HL-60/S4 treated with retinoic acid at 250 ng/mL for 4 days and 3 days (cell line): ENCODE measurements at regions not wholly inside any gene's neighbourhood (a gene's known extent, or its start where the extent isn't known, plus 50 kb on each side); places are given as distances from the start of the nearest gene placed in this dataset.

ENCODE experiments used
- in situ Hi-C: fragments of 300-500 bp; cut with MboI; formaldehyde crosslinking; loops from 2 replicates; pipeline ENCODE4 v1.7.0; 2022; ENCODE audit warnings: low sequenced_read_pairs

- in situ Hi-C loops = no loop called here
Observed at GRCh38 chr21:16592381-16592780, 862.6 kb downstream of the USP25 start.

GRCh38 chr21:16594191-16594590 is 864.4 kb downstream of the USP25 start:
- in situ Hi-C loops = no loop called here

GRCh38 chr21:16596369-16596768 is 866.6 kb downstream of the USP25 start:
- in situ Hi-C loops = no loop called here

- in situ Hi-C loops = no loop called here
Observed at GRCh38 chr21:16597753-16598152, 868.0 kb downstream of the USP25 start.

GRCh38 chr21:16605597-16605996 is 875.8 kb downstream of the USP25 start:
- in situ Hi-C loops = no loop called here

- in situ Hi-C loops = no loop called here
Observed at GRCh38 chr21:16606271-16606670, 876.5 kb downstream of the USP25 start.

- in situ Hi-C loops = no loop called here
Observed at GRCh38 chr21:16608209-16608830, 878.5 kb downstream of the USP25 start.

GRCh38 chr21:16619281-16619680 is 889.5 kb downstream of the USP25 start:
- in situ Hi-C loops = no loop called here

GRCh38 chr21:16620786-16621320 is 891.1 kb downstream of the USP25 start:
- in situ Hi-C loops = no loop called here

- in situ Hi-C loops = no loop called here
Observed at GRCh38 chr21:16624479-16625118, 888.2 kb upstream of the CXADR start.

- in situ Hi-C loops = no loop called here
Observed at GRCh38 chr21:16625491-16625890, 887.4 kb upstream of the CXADR start.

- in situ Hi-C loops = no loop called here
Observed at GRCh38 chr21:16633831-16634459, 878.9 kb upstream of the CXADR start.

GRCh38 chr21:16634515-16634914 is 878.3 kb upstream of the CXADR start:
- in situ Hi-C loops = no loop called here

GRCh38 chr21:16640297-16641027 is 872.4 kb upstream of the CXADR start:
- in situ Hi-C loops = no loop called here

- in situ Hi-C loops = no loop called here
Observed at GRCh38 chr21:16642353-16642752, 870.5 kb upstream of the CXADR start.

GRCh38 chr21:16644685-16645084 is 868.2 kb upstream of the CXADR start:
- in situ Hi-C loops = no loop called here

- in situ Hi-C loops = no loop called here
Observed at GRCh38 chr21:16650714-16651366, 862.0 kb upstream of the CXADR start.

GRCh38 chr21:16651956-16652355 is 860.9 kb upstream of the CXADR start:
- in situ Hi-C loops = no loop called here

GRCh38 chr21:16663436-16663835 is 849.4 kb upstream of the CXADR start:
- in situ Hi-C loops = no loop called here

- in situ Hi-C loops = no loop called here
Observed at GRCh38 chr21:16667395-16667794, 845.4 kb upstream of the CXADR start.

- in situ Hi-C loops = no loop called here
Observed at GRCh38 chr21:16674949-16675348, 837.9 kb upstream of the CXADR start.
